Liver (tissue), 8 donors: ENCODE measurements at regions not wholly inside any gene's neighbourhood (a gene's known extent, or its start where the extent isn't known, plus 50 kb on each side); places are given as distances from the start of the nearest gene placed in this dataset.

Source experiments
- DNase-seq: peaks from one replicate; pipeline ENCODE4 v3.0.0-alpha.2; 2017; ENCODE audit warnings: low spot score
- H3K27ac ChIP-seq, 2 donors: one replicate each; pipeline ENCODE4 v1.7.0; 2013; ENCODE audit warnings: inconsistent platforms in 2 of 2, low read length in 2 of 2, control low read depth in 1 of 2, low read depth in 1 of 2, mild to moderate bottlenecking in 1 of 2
- H3K27me3 ChIP-seq, 4 donors: one replicate each; pipeline versions ENCODE4 v1.6.1 to v1.7.0; 2013; ENCODE audit warnings: low read length in 3 of 4, inconsistent platforms in 1 of 4, mild to moderate bottlenecking in 1 of 4, moderate library complexity in 1 of 4; ENCODE audit not compliant: control insufficient read depth in 4 of 4, insufficient read depth in 4 of 4
- H3K36me3 ChIP-seq, 4 donors: one replicate each; pipeline versions ENCODE4 v1.6.1 to v1.7.0; 2013; ENCODE audit warnings: low read length in 3 of 4, mild to moderate bottlenecking in 3 of 4, low read depth in 1 of 4, moderate library complexity in 1 of 4; ENCODE audit not compliant: control insufficient read depth in 4 of 4, insufficient read depth in 3 of 4
- H3K4me1 ChIP-seq, 4 donors: one replicate each; pipeline versions ENCODE4 v1.6.1 to v1.7.0; 2013; ENCODE audit warnings: low read length in 3 of 4, mild to moderate bottlenecking in 3 of 4, moderate library complexity in 1 of 4; ENCODE audit not compliant: control insufficient read depth in 4 of 4, insufficient read depth in 4 of 4
- H3K4me3 ChIP-seq, 3 donors: one replicate each; pipeline versions ENCODE4 v1.6.1 to v1.7.0; 2013; ENCODE audit warnings: low read length in 3 of 3, control low read depth in 1 of 3, low read depth in 1 of 3, mild to moderate bottlenecking in 1 of 3
- H3K9ac ChIP-seq, 2 donors: one replicate each; pipeline ENCODE4 v1.7.0; 2013; ENCODE audit warnings: low read length in 2 of 2, mild to moderate bottlenecking in 2 of 2, moderate library complexity in 2 of 2, control low read depth in 1 of 2, low read depth in 1 of 2
- H3K9me3 ChIP-seq, 4 donors: one replicate each; pipeline versions ENCODE4 v1.6.1 to v1.7.0; 2013; ENCODE audit warnings: low read length in 3 of 4; ENCODE audit not compliant: control insufficient read depth in 4 of 4
- EGR1 ChIP-seq, 2 donors: IDR thresholded peaks; 2 replicates each; pipeline ENCODE4 v1.6.1; 2016 to 2018; ENCODE audit warnings: antibody characterized with exemption in 2 of 2, low read depth in 2 of 2
- FOXA1 ChIP-seq: IDR thresholded peaks from 2 replicates; pipeline ENCODE4 v1.6.1; 2016; ENCODE audit warnings: antibody characterized with exemption
- FOXA2 ChIP-seq: IDR thresholded peaks from 2 replicates; pipeline ENCODE4 v1.6.1; 2016; ENCODE audit warnings: antibody characterized with exemption
- GABPA ChIP-seq, 2 donors: IDR thresholded peaks in 1 of 2; conservative IDR thresholded peaks in 1 of 2; 2 replicates each; pipeline ENCODE4 v1.6.1; 2016; ENCODE audit warnings: antibody characterized with exemption in 2 of 2, mild to moderate bottlenecking in 1 of 2, moderate library complexity in 1 of 2
- HNF4A ChIP-seq, 2 donors: conservative IDR thresholded peaks; 2 replicates each; pipeline ENCODE4 v1.6.1; 2016; ENCODE audit warnings: antibody characterized with exemption in 2 of 2, mild to moderate bottlenecking in 2 of 2
- HNF4G ChIP-seq: IDR thresholded peaks from 2 replicates; pipeline ENCODE4 v1.6.1; 2016; ENCODE audit warnings: antibody characterized with exemption
- JUND ChIP-seq, 2 donors: IDR thresholded peaks; 2 replicates each; pipeline ENCODE4 v1.6.1; 2016; ENCODE audit warnings: antibody characterized with exemption in 2 of 2
- NR2F2 ChIP-seq: IDR thresholded peaks from 2 replicates; pipeline ENCODE4 v1.6.1; 2016; ENCODE audit warnings: antibody characterized with exemption
- RAD21 ChIP-seq, 2 donors: IDR thresholded peaks; 2 replicates each; pipeline ENCODE4 v1.6.1; 2016; ENCODE audit warnings: antibody characterized with exemption in 2 of 2, mild to moderate bottlenecking in 2 of 2
- RXRA ChIP-seq, 2 donors: IDR thresholded peaks; 2 replicates each; pipeline ENCODE4 v1.6.1; 2017 to 2018; ENCODE audit warnings: antibody characterized with exemption in 2 of 2, mild to moderate bottlenecking in 1 of 2
- SP1 ChIP-seq: IDR thresholded peaks from 2 replicates; pipeline ENCODE4 v1.6.1; 2018; ENCODE audit warnings: antibody characterized with exemption, mild to moderate bottlenecking
- TAF1 ChIP-seq: conservative IDR thresholded peaks from 2 replicates; pipeline ENCODE4 v1.6.1; 2016; ENCODE audit warnings: antibody characterized with exemption, mild to moderate bottlenecking
- YY1 ChIP-seq: IDR thresholded peaks from 2 replicates; pipeline ENCODE4 v1.6.1; 2016; ENCODE audit warnings: antibody characterized with exemption, mild to moderate bottlenecking
- WGBS: extraction: QIAGEN DNeasy Blood & Tissue Kit; methylation state at CpG from one replicate; pipeline ENCODE4 v1.1.7; 2013; 5-methylcytosine and 5-hydroxymethylcytosine counted together
- TF ChIP-seq, protein P1 (sequence below): IDR thresholded peaks from 2 replicates; pipeline ENCODE4 v1.6.1; 2016; ENCODE audit warnings: antibody characterized with exemption, mild to moderate bottlenecking
- TF ChIP-seq, protein P2 (sequence below): IDR thresholded peaks from 2 replicates; pipeline ENCODE4 v1.6.1; 2016; ENCODE audit warnings: antibody characterized with exemption
- TF ChIP-seq, protein P3 (sequence below): IDR thresholded peaks from 2 replicates; pipeline ENCODE4 v1.6.1; 2016; ENCODE audit warnings: antibody characterized with exemption
- TF ChIP-seq, protein P4 (sequence below): fragments of 150-350 bp; IDR thresholded peaks from 2 replicates; pipeline ENCODE4 v1.5.1; 2017; ENCODE audit warnings: improper control_type of control experiment, low read depth, low read length; ENCODE audit not compliant: missing input control
- TF ChIP-seq, protein P5 (sequence below): IDR thresholded peaks from 2 replicates; pipeline ENCODE4 v1.6.1; 2016; ENCODE audit warnings: antibody characterized with exemption
- donor health status: healthy.
- donor health status: healthy.
- donor health status: healthy.
- donor health status: healthy.
- donor health status: healthy.

DNA sequence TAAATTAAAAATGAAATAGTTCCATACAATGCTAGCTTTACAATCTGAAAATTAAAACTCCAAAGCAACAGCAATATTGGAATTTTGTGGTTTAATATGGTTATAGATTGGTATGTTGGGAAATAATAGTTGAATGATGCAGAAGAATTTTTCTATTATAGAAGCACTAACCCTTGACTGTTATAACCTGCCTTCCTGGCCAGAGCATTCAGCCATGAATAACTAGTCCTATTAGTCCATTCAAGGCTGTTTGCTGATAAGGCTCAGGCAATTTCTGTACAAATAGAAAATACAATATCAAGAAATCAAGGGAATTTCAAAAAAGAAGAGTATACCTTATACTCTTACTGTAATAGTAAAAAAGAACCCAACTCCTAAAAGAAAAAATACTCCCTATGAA lies 101.6 kb upstream of the SP4 start (continued):
- TF ChIP-seq, protein P1, sequence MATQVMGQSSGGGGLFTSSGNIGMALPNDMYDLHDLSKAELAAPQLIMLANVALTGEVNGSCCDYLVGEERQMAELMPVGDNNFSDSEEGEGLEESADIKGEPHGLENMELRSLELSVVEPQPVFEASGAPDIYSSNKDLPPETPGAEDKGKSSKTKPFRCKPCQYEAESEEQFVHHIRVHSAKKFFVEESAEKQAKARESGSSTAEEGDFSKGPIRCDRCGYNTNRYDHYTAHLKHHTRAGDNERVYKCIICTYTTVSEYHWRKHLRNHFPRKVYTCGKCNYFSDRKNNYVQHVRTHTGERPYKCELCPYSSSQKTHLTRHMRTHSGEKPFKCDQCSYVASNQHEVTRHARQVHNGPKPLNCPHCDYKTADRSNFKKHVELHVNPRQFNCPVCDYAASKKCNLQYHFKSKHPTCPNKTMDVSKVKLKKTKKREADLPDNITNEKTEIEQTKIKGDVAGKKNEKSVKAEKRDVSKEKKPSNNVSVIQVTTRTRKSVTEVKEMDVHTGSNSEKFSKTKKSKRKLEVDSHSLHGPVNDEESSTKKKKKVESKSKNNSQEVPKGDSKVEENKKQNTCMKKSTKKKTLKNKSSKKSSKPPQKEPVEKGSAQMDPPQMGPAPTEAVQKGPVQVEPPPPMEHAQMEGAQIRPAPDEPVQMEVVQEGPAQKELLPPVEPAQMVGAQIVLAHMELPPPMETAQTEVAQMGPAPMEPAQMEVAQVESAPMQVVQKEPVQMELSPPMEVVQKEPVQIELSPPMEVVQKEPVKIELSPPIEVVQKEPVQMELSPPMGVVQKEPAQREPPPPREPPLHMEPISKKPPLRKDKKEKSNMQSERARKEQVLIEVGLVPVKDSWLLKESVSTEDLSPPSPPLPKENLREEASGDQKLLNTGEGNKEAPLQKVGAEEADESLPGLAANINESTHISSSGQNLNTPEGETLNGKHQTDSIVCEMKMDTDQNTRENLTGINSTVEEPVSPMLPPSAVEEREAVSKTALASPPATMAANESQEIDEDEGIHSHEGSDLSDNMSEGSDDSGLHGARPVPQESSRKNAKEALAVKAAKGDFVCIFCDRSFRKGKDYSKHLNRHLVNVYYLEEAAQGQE = no peak
- TF ChIP-seq TAF1 (no peak), EGR1 (IDR thresholded peaks at IDR 0.05; ENCODE audit: low read depth in 2 of 2) (no peak), NR2F2 (no peak), JUND (IDR thresholded peaks at IDR 0.05) (no peak), YY1 (no peak)
- TF ChIP-seq, protein P2, sequence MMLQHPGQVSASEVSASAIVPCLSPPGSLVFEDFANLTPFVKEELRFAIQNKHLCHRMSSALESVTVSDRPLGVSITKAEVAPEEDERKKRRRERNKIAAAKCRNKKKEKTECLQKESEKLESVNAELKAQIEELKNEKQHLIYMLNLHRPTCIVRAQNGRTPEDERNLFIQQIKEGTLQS = no peak

DNA sequence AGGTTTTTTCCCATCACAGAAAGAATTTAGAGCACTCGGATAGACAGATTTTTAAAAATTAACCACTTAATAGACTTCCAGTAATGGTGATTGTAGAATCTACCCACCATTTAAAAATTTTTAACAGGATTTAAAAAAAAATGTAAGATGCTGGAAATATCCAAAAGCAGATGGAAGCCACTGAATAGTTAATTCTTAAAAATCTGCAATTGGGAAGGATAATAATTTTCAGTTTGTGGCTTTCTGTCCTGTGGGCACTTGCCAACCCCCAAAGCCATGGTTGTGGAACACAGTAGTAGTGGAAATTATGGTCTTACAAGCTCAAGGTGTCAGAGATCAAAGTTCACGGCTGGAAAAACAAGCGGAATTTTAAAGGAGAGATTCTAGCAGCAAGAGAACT lies 101.0 kb upstream of the SP4 start:
- Histone ChIP-seq H3K4me1 (no peaks in the 10 kb centered on the region), H3K9me3 (peaks cover 0 to 4% (median 0%) of the 10 kb centered on the region in 4 donors), H3K9ac (no peak overlapping the region), H3K4me3 (no peak overlapping the region), H3K27me3 (no peaks in the 10 kb centered on the region), H3K36me3 (no peaks in the 10 kb centered on the region), H3K27ac (no peak overlapping the region)
- DNase-seq = no peak
- no peak for TF ChIP-seq EGR1 (IDR thresholded peaks at IDR 0.05; ENCODE audit: low read depth in 2 of 2)
- TF ChIP-seq, protein P3, sequence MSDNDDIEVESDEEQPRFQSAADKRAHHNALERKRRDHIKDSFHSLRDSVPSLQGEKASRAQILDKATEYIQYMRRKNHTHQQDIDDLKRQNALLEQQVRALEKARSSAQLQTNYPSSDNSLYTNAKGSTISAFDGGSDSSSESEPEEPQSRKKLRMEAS = no peak
- no peak for TF ChIP-seq RXRA (IDR thresholded peaks at IDR 0.05)
- no peak for TF ChIP-seq NR2F2
- TF ChIP-seq HNF4G = no peak
- TF ChIP-seq TAF1 = no peak
- no peak for TF ChIP-seq YY1
- TF ChIP-seq RAD21 (IDR thresholded peaks at IDR 0.05) = no peak
- TF ChIP-seq SP1 = no peak
- TF ChIP-seq JUND (IDR thresholded peaks at IDR 0.05) = no peak
- TF ChIP-seq FOXA2 = no peak
- TF ChIP-seq, protein P4, sequence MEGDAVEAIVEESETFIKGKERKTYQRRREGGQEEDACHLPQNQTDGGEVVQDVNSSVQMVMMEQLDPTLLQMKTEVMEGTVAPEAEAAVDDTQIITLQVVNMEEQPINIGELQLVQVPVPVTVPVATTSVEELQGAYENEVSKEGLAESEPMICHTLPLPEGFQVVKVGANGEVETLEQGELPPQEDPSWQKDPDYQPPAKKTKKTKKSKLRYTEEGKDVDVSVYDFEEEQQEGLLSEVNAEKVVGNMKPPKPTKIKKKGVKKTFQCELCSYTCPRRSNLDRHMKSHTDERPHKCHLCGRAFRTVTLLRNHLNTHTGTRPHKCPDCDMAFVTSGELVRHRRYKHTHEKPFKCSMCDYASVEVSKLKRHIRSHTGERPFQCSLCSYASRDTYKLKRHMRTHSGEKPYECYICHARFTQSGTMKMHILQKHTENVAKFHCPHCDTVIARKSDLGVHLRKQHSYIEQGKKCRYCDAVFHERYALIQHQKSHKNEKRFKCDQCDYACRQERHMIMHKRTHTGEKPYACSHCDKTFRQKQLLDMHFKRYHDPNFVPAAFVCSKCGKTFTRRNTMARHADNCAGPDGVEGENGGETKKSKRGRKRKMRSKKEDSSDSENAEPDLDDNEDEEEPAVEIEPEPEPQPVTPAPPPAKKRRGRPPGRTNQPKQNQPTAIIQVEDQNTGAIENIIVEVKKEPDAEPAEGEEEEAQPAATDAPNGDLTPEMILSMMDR = no peak
- no peak for TF ChIP-seq FOXA1
- TF ChIP-seq HNF4A (conservative IDR thresholded peaks at IDR 0.05) = no peak
- TF ChIP-seq, protein P1 = no peak
- TF ChIP-seq GABPA (IDR thresholded peaks at IDR 0.05 in 1 of 2, conservative IDR thresholded peaks at IDR 0.05 in 1 of 2) = no peak
- TF ChIP-seq, protein P5, sequence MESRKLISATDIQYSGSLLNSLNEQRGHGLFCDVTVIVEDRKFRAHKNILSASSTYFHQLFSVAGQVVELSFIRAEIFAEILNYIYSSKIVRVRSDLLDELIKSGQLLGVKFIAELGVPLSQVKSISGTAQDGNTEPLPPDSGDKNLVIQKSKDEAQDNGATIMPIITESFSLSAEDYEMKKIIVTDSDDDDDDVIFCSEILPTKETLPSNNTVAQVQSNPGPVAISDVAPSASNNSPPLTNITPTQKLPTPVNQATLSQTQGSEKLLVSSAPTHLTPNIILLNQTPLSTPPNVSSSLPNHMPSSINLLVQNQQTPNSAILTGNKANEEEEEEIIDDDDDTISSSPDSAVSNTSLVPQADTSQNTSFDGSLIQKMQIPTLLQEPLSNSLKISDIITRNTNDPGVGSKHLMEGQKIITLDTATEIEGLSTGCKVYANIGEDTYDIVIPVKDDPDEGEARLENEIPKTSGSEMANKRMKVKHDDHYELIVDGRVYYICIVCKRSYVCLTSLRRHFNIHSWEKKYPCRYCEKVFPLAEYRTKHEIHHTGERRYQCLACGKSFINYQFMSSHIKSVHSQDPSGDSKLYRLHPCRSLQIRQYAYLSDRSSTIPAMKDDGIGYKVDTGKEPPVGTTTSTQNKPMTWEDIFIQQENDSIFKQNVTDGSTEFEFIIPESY = no peak
- TF ChIP-seq, protein P2 = no peak
- WGBS = 68% methylated on average over 3 of the region's 3 CpGs
